IMR-90 (cell line): ENCODE measurements at regions not wholly inside any gene's neighbourhood (a gene's known extent, or its start where the extent isn't known, plus 50 kb on each side); places are given as distances from the start of the nearest gene placed in this dataset.

Source experiments
- CHD1 ChIP-seq: IDR thresholded peaks from 2 replicates; pipeline ENCODE4 v1.6.1; 2012; ENCODE audit warnings: low read depth, low read length, improper control_type of control experiment
- CTCF ChIP-seq: conservative IDR thresholded peaks from 2 replicates; pipeline ENCODE4 v1.5.1; 2012; ENCODE audit warnings: mild to moderate bottlenecking, low read depth, low read length, improper control_type of control experiment
- POLR2A ChIP-seq: IDR thresholded peaks from 2 replicates; pipeline ENCODE4 v1.6.1; 2012; ENCODE audit warnings: mild to moderate bottlenecking, low read depth, low read length
- RFX5 ChIP-seq: IDR thresholded peaks from 2 replicates; pipeline ENCODE4 v1.8.0; 2012; ENCODE audit warnings: low read depth, mild to moderate bottlenecking, low read length, moderate library complexity

GRCh38 chr5:135697251-135697958, 118.6 kb upstream of the CXCL14 start:
- TF ChIP-seq CTCF (no peak), POLR2A (no peak), RFX5 (no peak), CHD1 (no peak)
